ENCODE measurements at regions not wholly inside any gene's neighbourhood (a gene's known extent, or its start where the extent isn't known, plus 50 kb on each side); places are given as distances from the start of the nearest gene placed in this dataset.

DNA sequence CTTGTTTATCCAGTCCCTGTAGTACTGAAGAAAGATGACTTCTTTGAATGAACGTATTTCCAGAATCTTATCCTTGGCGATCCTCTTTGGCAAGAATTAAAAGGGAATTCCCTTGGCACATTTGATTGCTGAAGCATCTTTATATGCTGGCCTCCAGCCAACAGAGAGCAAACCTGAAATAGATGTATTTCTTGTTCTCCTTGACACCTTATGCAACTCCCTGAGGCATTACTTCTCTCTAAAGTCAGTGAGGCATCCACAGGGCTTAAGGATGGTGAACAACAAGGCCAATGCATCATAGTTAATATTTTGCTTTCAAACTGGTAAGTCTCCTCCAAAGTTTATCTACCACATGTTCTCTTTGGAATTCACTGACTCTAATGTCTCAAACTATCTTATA lies 450.9 kb upstream of the THRB start:
- DNase-seq, result no peak
- intact Hi-C loops (cut with DNase I, micrococcal nuclease), result no loop called here
- no peaks in the 10 kb centered on the region for H3K4me1 ChIP-seq (ENCODE audit: low read depth)
- TF ChIP-seq, protein P1, sequence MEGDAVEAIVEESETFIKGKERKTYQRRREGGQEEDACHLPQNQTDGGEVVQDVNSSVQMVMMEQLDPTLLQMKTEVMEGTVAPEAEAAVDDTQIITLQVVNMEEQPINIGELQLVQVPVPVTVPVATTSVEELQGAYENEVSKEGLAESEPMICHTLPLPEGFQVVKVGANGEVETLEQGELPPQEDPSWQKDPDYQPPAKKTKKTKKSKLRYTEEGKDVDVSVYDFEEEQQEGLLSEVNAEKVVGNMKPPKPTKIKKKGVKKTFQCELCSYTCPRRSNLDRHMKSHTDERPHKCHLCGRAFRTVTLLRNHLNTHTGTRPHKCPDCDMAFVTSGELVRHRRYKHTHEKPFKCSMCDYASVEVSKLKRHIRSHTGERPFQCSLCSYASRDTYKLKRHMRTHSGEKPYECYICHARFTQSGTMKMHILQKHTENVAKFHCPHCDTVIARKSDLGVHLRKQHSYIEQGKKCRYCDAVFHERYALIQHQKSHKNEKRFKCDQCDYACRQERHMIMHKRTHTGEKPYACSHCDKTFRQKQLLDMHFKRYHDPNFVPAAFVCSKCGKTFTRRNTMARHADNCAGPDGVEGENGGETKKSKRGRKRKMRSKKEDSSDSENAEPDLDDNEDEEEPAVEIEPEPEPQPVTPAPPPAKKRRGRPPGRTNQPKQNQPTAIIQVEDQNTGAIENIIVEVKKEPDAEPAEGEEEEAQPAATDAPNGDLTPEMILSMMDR (IDR thresholded peaks at IDR 0.05), result no peak
- no peaks in the 10 kb centered on the region for H3K36me3 ChIP-seq (ENCODE audit: low read depth)
- ATAC-seq, result no peak
- H3K9me3 ChIP-seq, result no peaks in the 10 kb centered on the region
- H3K4me3 ChIP-seq, result no peak overlapping the region

DNA sequence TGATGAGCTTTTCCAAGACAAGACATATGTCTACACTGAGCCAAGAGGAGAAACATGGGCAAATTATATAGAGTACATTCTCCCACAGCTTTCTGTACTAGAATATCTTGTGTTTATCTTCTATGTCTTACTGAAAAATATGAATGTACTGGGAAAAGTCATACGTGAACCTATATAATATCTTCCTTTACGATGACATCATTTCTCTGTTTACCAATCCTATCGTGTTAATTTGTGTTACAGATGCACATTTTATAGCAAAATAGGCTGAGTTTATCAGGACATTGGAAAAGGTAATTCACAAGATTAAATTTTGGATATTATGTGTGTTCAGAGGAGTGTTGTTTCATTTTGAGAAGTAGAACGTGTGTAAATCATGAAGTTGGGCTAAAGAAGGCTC lies 452.5 kb upstream of the THRB start:
- ATAC-seq (no peak), DNase-seq (no peak)
- no peak overlapping the region for H3K4me3 ChIP-seq
- H3K36me3 ChIP-seq (ENCODE audit: low read depth), result no peaks in the 10 kb centered on the region
- H3K9me3 ChIP-seq, result no peaks in the 10 kb centered on the region
- TF ChIP-seq, protein P1 (IDR thresholded peaks at IDR 0.05), result no peak
- intact Hi-C loops (cut with DNase I, micrococcal nuclease), result no loop called here
- H3K4me1 ChIP-seq (ENCODE audit: low read depth), result no peaks in the 10 kb centered on the region

- DNase-seq (no peak), ATAC-seq (no peak)
- intact Hi-C loops (cut with DNase I, micrococcal nuclease), result no loop called here
- no peak overlapping the region for H3K4me3 ChIP-seq
- H3K36me3 ChIP-seq (ENCODE audit: low read depth), result no peaks in the 10 kb centered on the region
- H3K9me3 ChIP-seq, result no peaks in the 10 kb centered on the region
- H3K4me1 ChIP-seq (ENCODE audit: low read depth), result no peaks in the 10 kb centered on the region
- TF ChIP-seq, protein P1 (IDR thresholded peaks at IDR 0.05), result no peak
Measured at GRCh38 chr3:24951180-24951579, 456.5 kb upstream of the THRB start.

DNA sequence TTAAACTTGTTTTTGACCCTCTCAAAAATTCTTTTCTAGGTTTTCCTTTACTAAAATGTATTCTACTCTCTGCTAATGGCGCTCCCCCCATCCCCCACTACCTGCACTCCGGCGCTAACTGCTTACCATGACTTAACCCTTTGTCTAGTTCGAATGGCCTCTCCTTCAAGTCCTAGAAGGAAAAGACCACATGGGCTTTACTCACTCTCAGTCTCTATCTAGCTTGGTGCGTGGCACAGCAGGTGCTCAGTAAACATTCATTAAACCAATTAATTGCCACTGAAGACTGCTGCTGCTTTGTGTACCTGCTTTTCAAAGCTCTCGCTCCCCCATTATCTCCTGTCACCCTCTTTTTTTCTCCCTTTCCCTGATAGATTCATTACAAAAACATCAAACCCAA lies 457.7 kb upstream of the THRB start:
- H3K4me3 ChIP-seq, result no peak overlapping the region
- ATAC-seq, result no peak
- TF ChIP-seq, protein P1 (IDR thresholded peaks at IDR 0.05), result no peak
- intact Hi-C loops (cut with DNase I, micrococcal nuclease), result no loop called here
- no peak for DNase-seq
- no peaks in the 10 kb centered on the region for H3K9me3 ChIP-seq
- no peaks in the 10 kb centered on the region for H3K36me3 ChIP-seq (ENCODE audit: low read depth)
- H3K4me1 ChIP-seq (ENCODE audit: low read depth), result no peaks in the 10 kb centered on the region

- TF ChIP-seq, protein P1 (IDR thresholded peaks at IDR 0.05), result no peak
- no peaks in the 10 kb centered on the region for H3K9me3 ChIP-seq
- DNase-seq (no peak), ATAC-seq (no peak)
- no peaks in the 10 kb centered on the region for H3K36me3 ChIP-seq (ENCODE audit: low read depth)
- H3K4me3 ChIP-seq, result no peak overlapping the region
- H3K4me1 ChIP-seq (ENCODE audit: low read depth), result no peaks in the 10 kb centered on the region
- intact Hi-C loops (cut with DNase I, micrococcal nuclease), result no loop called here
Measured at GRCh38 chr3:24953060-24953771, 458.6 kb upstream of the THRB start.

GRCh38 chr3:24956613-24957012 lies 462.0 kb upstream of the THRB start:
- no peak for ATAC-seq
- DNase-seq, result no peak
- intact Hi-C loops (cut with DNase I, micrococcal nuclease), result no loop called here
- H3K4me3 ChIP-seq, result no peak overlapping the region
- H3K4me1 ChIP-seq (ENCODE audit: low read depth), result no peaks in the 10 kb centered on the region
- TF ChIP-seq, protein P1 (IDR thresholded peaks at IDR 0.05), result no peak
- no peaks in the 10 kb centered on the region for H3K36me3 ChIP-seq (ENCODE audit: low read depth)
- no peaks in the 10 kb centered on the region for H3K9me3 ChIP-seq

Data from mucosa of descending colon (tissue), 3 donors.